H1 (cell line): ENCODE measurements at regions not wholly inside any gene's neighbourhood (a gene's known extent, or its start where the extent isn't known, plus 50 kb on each side); places are given as distances from the start of the nearest gene placed in this dataset.

ENCODE experiments used
- CTCF ChIA-PET: fragments of 300-600 bp; sonication (Branson Sonifier 250); formaldehyde crosslinking; loops from one replicate; lab custom pipeline; 2021; ENCODE audit not compliant: partially characterized antibody; lab: Charles Lee
- POLR2A ChIA-PET: fragments of 300-600 bp; sonication (Branson Sonifier 250); formaldehyde crosslinking; loops from one replicate; lab custom pipeline; 2021; ENCODE audit warnings: inconsistent platforms; ENCODE audit not compliant: partially characterized antibody; lab: Charles Lee
- DNase-seq, 2 experiments: peaks; one replicate each; pipeline versions ENCODE4 v3.0.0 to v3.0.0-alpha.2; 2010 to 2022; ENCODE audit warnings: low spot score in 2 of 2, low read depth in 1 of 2, mixed read lengths in 1 of 2
- FAIRE-seq: peaks from 2 replicates; lab custom pipeline; 2011; peaks lifted over from hg19 to GRCh38; lab: Jason Lieb, UNC
- H2AFZ ChIP-seq: 2 replicates; pipeline ENCODE4 v1.8.1; 2012; ENCODE audit warnings: low read length, inconsistent platforms
- H2AK5ac ChIP-seq: 2 replicates; pipeline ENCODE4 v1.6.1; 2013; ENCODE audit warnings: low read depth, low read length
- H2BK120ac ChIP-seq: replicated peaks from 2 replicates; pipeline ENCODE3; 2013; ENCODE audit warnings: low read depth, low read length, inconsistent platforms
- H2BK12ac ChIP-seq: 2 replicates; pipeline ENCODE4 v1.6.1; 2013; ENCODE audit warnings: low read depth, low read length
- H2BK15ac ChIP-seq: 2 replicates; pipeline ENCODE4 v1.6.1; 2013; ENCODE audit warnings: low read length
- H2BK20ac ChIP-seq: 2 replicates; pipeline ENCODE4 v1.6.1; 2013; ENCODE audit warnings: low read length
- H2BK5ac ChIP-seq: 2 replicates; pipeline ENCODE4 v1.6.1; 2013; ENCODE audit warnings: low read depth, low read length
- H3K14ac ChIP-seq: 2 replicates; pipeline ENCODE4 v1.6.1; 2013; ENCODE audit warnings: inconsistent platforms; ENCODE audit not compliant: insufficient read length
- H3K18ac ChIP-seq: 2 replicates; pipeline ENCODE4 v1.6.1; 2013; ENCODE audit warnings: low read length; ENCODE audit errors: extremely low read depth
- H3K23ac ChIP-seq: 2 replicates; pipeline ENCODE4 v1.6.1; 2013; ENCODE audit warnings: inconsistent platforms; ENCODE audit not compliant: insufficient read length
- H3K23me2 ChIP-seq: 2 replicates; pipeline ENCODE4 v1.6.1; 2013; ENCODE audit warnings: low read depth, low read length
- H3K27ac ChIP-seq: 2 replicates; pipeline ENCODE4 v1.6.1; 2011; ENCODE audit warnings: low read depth, low read length, inconsistent platforms
- H3K27me3 ChIP-seq, 4 experiments: replicated peaks in 1 of 4; 1 replicate in 1 of 4; 2 replicates in 3 of 4; pipeline versions ENCODE4 v1.6.1 to v1.8.1; 2011 to 2013; ENCODE audit warnings: low read length in 3 of 4, mild to moderate bottlenecking in 3 of 4, inconsistent platforms in 2 of 4, mixed read lengths in 2 of 4, moderate library complexity in 1 of 4; ENCODE audit not compliant: control insufficient read depth in 3 of 4, insufficient read depth in 3 of 4; ENCODE audit errors: extremely low read depth in 1 of 4
- H3K36me3 ChIP-seq, 4 experiments: 2 replicates each; pipeline versions ENCODE4 v1.6.1 to v1.8.1; 2011 to 2013; ENCODE audit warnings: mild to moderate bottlenecking in 4 of 4, low read length in 3 of 4, moderate library complexity in 2 of 4, control low read depth in 1 of 4, inconsistent platforms in 1 of 4; ENCODE audit not compliant: insufficient read depth in 4 of 4, control insufficient read depth in 2 of 4
- H3K4ac ChIP-seq: replicated peaks from 2 replicates; pipeline ENCODE3; 2013; ENCODE audit warnings: low read length, low read depth, mixed read lengths, inconsistent platforms; ENCODE audit not compliant: insufficient read length
- H3K4me1 ChIP-seq, 4 experiments: replicated peaks in 1 of 4; 1 replicate in 1 of 4; 2 replicates in 3 of 4; pipeline versions ENCODE4 v1.6.1 to v1.8.1; 2011 to 2013; ENCODE audit warnings: low read length in 3 of 4, inconsistent platforms in 2 of 4, mixed read lengths in 1 of 4; ENCODE audit not compliant: insufficient read depth in 4 of 4, control insufficient read depth in 3 of 4
- H3K4me2 ChIP-seq, 2 experiments: 2 replicates each; pipeline versions ENCODE4 v1.6.1 to v1.8.1; 2011 to 2013; ENCODE audit warnings: low read depth in 2 of 2, low read length in 2 of 2, control low read depth in 1 of 2, inconsistent platforms in 1 of 2, mild to moderate bottlenecking in 1 of 2; ENCODE audit not compliant: insufficient read depth in 1 of 2
- H3K4me3 ChIP-seq, 4 experiments: fragments of 200-600, 300-600 bp in 1 of 4; sonication (generic), shearing (Covaris generic), sonication (Bioruptor Twin) in 1 of 4; 2 replicates each; pipeline versions ENCODE4 v1.5.1 to v1.8.1; 2011 to 2016; ENCODE audit warnings: low read length in 4 of 4, low read depth in 3 of 4, control low read depth in 2 of 4, inconsistent platforms in 2 of 4, mild to moderate bottlenecking in 2 of 4, mixed read lengths in 1 of 4, moderate library complexity in 1 of 4; ENCODE audit not compliant: insufficient read depth in 2 of 4; ENCODE audit errors: extremely low read depth in 1 of 4
- H3K56ac ChIP-seq: replicated peaks from 2 replicates; pipeline ENCODE3; 2013; ENCODE audit warnings: low read depth, mild to moderate bottlenecking, mixed read lengths, low read length, inconsistent platforms; ENCODE audit not compliant: insufficient read length
- H3K79me1 ChIP-seq: 2 replicates; pipeline ENCODE4 v1.6.1; 2013; ENCODE audit warnings: low read depth, low read length, control low read depth
- H3K79me2 ChIP-seq, 2 experiments: 2 replicates each; pipeline versions ENCODE4 v1.6.1 to v1.8.1; 2012 to 2013; ENCODE audit warnings: low read length in 2 of 2, mild to moderate bottlenecking in 2 of 2, inconsistent platforms in 1 of 2; ENCODE audit not compliant: insufficient read depth in 2 of 2, control insufficient read depth in 1 of 2
- H3K9ac ChIP-seq, 4 experiments: replicated peaks in 1 of 4; 1 replicate in 1 of 4; 2 replicates in 3 of 4; pipeline versions ENCODE4 v1.6.1 to v1.8.1; 2011 to 2013; ENCODE audit warnings: low read depth in 3 of 4, low read length in 3 of 4, control low read depth in 2 of 4, mild to moderate bottlenecking in 2 of 4, moderate library complexity in 2 of 4, inconsistent platforms in 1 of 4; ENCODE audit errors: extremely low read depth in 1 of 4
- H3K9me3 ChIP-seq, 2 experiments: 2 replicates each; pipeline versions ENCODE4 v1.6.1 to v1.8.1; 2012 to 2013; ENCODE audit warnings: mild to moderate bottlenecking in 2 of 2, moderate library complexity in 2 of 2, control low read depth in 1 of 2, inconsistent platforms in 1 of 2, low read depth in 1 of 2, low read length in 1 of 2, mixed read lengths in 1 of 2; ENCODE audit not compliant: insufficient read depth in 2 of 2
- H4K20me1 ChIP-seq, 2 experiments: replicated peaks in 1 of 2; 2 replicates each; pipeline versions ENCODE3 to v1.8.1; 2011 to 2013; ENCODE audit warnings: inconsistent platforms in 2 of 2, low read length in 2 of 2, mild to moderate bottlenecking in 1 of 2; ENCODE audit not compliant: insufficient read depth in 2 of 2, control insufficient read depth in 1 of 2
- H4K5ac ChIP-seq: 2 replicates; pipeline ENCODE4 v1.6.1; 2013; ENCODE audit warnings: low read length, low read depth, mixed read lengths, inconsistent platforms; ENCODE audit not compliant: insufficient read length
- H4K8ac ChIP-seq: 2 replicates; pipeline ENCODE4 v1.8.0; 2013; ENCODE audit warnings: mild to moderate bottlenecking, moderate library complexity, low read length, inconsistent platforms; ENCODE audit not compliant: insufficient read depth; ENCODE audit errors: extremely low read depth
- H4K91ac ChIP-seq: replicated peaks from 2 replicates; pipeline ENCODE3; 2013; ENCODE audit warnings: low read length, mixed read lengths, inconsistent platforms; ENCODE audit not compliant: insufficient read length
- YY1 ChIP-seq: IDR thresholded peaks from 2 replicates; pipeline ENCODE4 v1.6.1; 2011; ENCODE audit warnings: low read depth, mild to moderate bottlenecking, low read length
- WGBS, 2 experiments: shearing (Covaris generic) in 1 of 2; methylation state at CpG; one replicate each; pipeline versions ENCODE4 v1.1.6 to v1.1.7; 2013 to 2015; ENCODE audit warnings: low lambda C conversion rate in 2 of 2, mixed read lengths in 2 of 2, inconsistent platforms in 1 of 2, low coverage in 1 of 2, missing lambda C conversion rate in 1 of 2; ENCODE audit not compliant: insufficient replicate concordance in 2 of 2, insufficient coverage in 1 of 2, insufficient read length in 1 of 2; ENCODE audit errors: extremely low coverage in 1 of 2, missing lambda C conversion rate in 1 of 2; 5-methylcytosine and 5-hydroxymethylcytosine counted together
- TF ChIP-seq, protein P1 (sequence below): IDR thresholded peaks from 2 replicates; pipeline ENCODE4 v1.6.1; 2011; ENCODE audit warnings: low read depth, mild to moderate bottlenecking, low read length; ENCODE audit not compliant: insufficient read depth

DNA sequence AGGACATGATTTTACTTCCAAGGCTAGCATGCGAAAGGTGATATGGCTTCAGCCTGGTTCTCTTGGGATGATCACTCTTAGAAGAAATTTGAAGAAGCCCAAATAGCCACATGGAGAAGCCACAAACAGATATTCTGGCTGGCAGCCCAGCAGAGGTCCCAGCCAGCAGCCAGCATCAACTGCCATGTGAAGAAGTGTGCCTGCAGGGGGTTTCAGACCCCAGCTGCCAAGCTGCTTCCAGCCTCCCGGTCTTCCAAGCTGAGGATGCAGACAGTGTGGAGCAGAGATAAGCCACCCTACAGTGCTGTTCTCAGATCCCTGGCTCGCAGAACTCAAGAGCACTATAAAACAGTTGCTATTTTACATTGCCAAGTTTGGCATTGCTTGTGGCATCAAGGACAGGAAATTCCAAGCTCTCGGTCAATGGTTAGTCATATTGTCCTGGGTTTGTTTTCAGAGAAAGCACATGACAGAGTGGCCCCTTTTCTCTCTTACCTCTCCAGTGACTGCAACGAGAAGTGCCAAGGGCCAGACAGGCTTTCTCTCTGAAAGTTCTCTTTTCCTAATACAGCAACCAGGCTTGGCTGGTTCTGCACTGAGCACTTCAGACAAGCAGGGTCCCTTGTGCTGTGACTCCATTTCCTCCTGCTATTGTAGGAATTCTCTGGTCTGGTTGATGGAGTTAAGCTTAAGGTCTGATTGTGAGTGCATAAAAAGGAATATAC is 223.7 kb downstream of the ANKRD30B start:
- WGBS, 2 experiments: 83% methylated on average over 5 of the region's 5 CpGs; no CpG with 5 or more reads in 1 of the 2 experiments
- H4K8ac ChIP-seq: no peak overlapping the region
- no peak overlapping the region for H3K56ac ChIP-seq
- H2BK120ac ChIP-seq: no peak overlapping the region
- ChIA-PET POLR2A (no interaction called here), CTCF (no interaction called here)
- no peaks in the 10 kb centered on the region for H3K23me2 ChIP-seq
- H3K9me3 ChIP-seq: peaks cover 55 to 91% of the 10 kb centered on the region in 2 experiments
- no peak overlapping the region for H3K23ac ChIP-seq
- no peaks in the 10 kb centered on the region for H4K20me1 ChIP-seq
- H3K18ac ChIP-seq: no peak overlapping the region
- no peak overlapping the region for H3K4me2 ChIP-seq
- FAIRE-seq (no peak), DNase-seq (no peak)
- no peaks in the 10 kb centered on the region for H3K79me2 ChIP-seq
- no peaks in the 10 kb centered on the region for H3K4me1 ChIP-seq
- no peak overlapping the region for H3K9ac ChIP-seq
- no peaks in the 10 kb centered on the region for H3K27me3 ChIP-seq
- no peak overlapping the region for H4K5ac ChIP-seq
- no peak overlapping the region for H2AK5ac ChIP-seq
- H2BK15ac ChIP-seq: no peak overlapping the region
- H3K36me3 ChIP-seq: 0 out of 8 replicates have a peak, but pooled peaks cover 0 to 2% (median 0%) of the 10 kb centered on the region in 4 experiments
- H3K79me1 ChIP-seq: no peaks in the 10 kb centered on the region
- H4K91ac ChIP-seq: no peak overlapping the region
- no peak overlapping the region for H3K27ac ChIP-seq
- no peak overlapping the region for H2BK12ac ChIP-seq
- no peak overlapping the region for H3K14ac ChIP-seq
- no peak overlapping the region for H3K4me3 ChIP-seq
- H2BK5ac ChIP-seq: no peak overlapping the region
- no peak overlapping the region for H3K4ac ChIP-seq
- no peak overlapping the region for H2AFZ ChIP-seq
- no peak overlapping the region for H2BK20ac ChIP-seq
- TF ChIP-seq YY1: no peak
- TF ChIP-seq, protein P1, sequence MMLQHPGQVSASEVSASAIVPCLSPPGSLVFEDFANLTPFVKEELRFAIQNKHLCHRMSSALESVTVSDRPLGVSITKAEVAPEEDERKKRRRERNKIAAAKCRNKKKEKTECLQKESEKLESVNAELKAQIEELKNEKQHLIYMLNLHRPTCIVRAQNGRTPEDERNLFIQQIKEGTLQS: no peak
